SH-SY5Y (cell line): ENCODE measurements at regions not wholly inside any gene's neighbourhood (a gene's known extent, or its start where the extent isn't known, plus 50 kb on each side); places are given as distances from the start of the nearest gene placed in this dataset.

Experiments used
- GATA2 ChIP-seq: IDR thresholded peaks from 2 replicates; pipeline ENCODE4 v1.6.1; 2011; ENCODE audit warnings: mild to moderate bottlenecking, low read depth, low read length
- GATA3 ChIP-seq: IDR thresholded peaks from 2 replicates; pipeline ENCODE4 v1.6.1; 2011; ENCODE audit warnings: low read depth, mild to moderate bottlenecking, low read length, moderate library complexity

DNA sequence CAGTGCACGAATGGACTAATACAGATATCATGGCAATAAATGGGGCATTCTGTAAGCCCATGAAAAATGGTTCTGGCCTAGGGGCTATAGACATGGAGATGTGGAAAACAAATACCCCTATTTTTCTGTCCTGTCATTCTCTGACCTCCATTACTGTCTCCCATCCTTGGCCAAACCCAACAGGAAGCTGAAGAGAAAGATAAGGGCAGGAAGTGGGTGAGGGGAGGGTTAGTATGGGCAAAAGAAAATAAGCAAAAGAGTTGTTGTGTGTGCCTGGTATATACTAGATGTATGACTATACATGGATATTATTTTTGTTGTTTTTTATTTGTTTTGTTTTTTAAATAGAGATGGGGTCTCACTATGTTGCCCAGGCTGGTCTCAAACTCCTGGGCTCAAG is 339.3 kb downstream of the PCNX1 start:
- no peak for TF ChIP-seq GATA2
- no peak for TF ChIP-seq GATA3
